Mesenchymal stem cell (in vitro differentiated cells and primary cell): ENCODE measurements at regions not wholly inside any gene's neighbourhood (a gene's known extent, or its start where the extent isn't known, plus 50 kb on each side); places are given as distances from the start of the nearest gene placed in this dataset.

Experiments
- DNase-seq: peaks from one replicate; pipeline ENCODE4 v3.0.0-alpha.2; 2013
- H2AFZ ChIP-seq: one replicate; pipeline ENCODE4 v1.6.1; 2013; ENCODE audit warnings: low read depth, mild to moderate bottlenecking, control low read depth, inconsistent platforms, low read length, moderate library complexity
- H2AK5ac ChIP-seq: 2 replicates; pipeline ENCODE4 v1.6.1; 2013; ENCODE audit warnings: low read length, moderate library complexity, mild to moderate bottlenecking, inconsistent platforms; ENCODE audit not compliant: severe bottlenecking
- H2BK120ac ChIP-seq: one replicate; pipeline ENCODE4 v1.6.1; 2013; ENCODE audit warnings: low read depth, mild to moderate bottlenecking, inconsistent platforms, low read length, moderate library complexity
- H2BK12ac ChIP-seq, 2 experiments: one replicate each; pipeline ENCODE4 v1.6.1; 2013; ENCODE audit warnings: inconsistent platforms in 2 of 2, low read length in 2 of 2, mild to moderate bottlenecking in 2 of 2, moderate library complexity in 2 of 2, control low read depth in 1 of 2
- H2BK15ac ChIP-seq: one replicate; pipeline ENCODE4 v1.6.1; 2013; ENCODE audit warnings: mild to moderate bottlenecking, low read depth, inconsistent platforms; ENCODE audit not compliant: poor library complexity, severe bottlenecking
- H2BK5ac ChIP-seq: 2 replicates; pipeline ENCODE4 v1.6.1; 2013; ENCODE audit warnings: low read depth, mild to moderate bottlenecking, low read length, control low read depth, inconsistent platforms; ENCODE audit not compliant: poor library complexity, severe bottlenecking
- H3K14ac ChIP-seq, 2 experiments: one replicate each; pipeline ENCODE4 v1.6.1; 2013; ENCODE audit warnings: inconsistent platforms in 2 of 2, low read length in 2 of 2, control low read depth in 1 of 2, mild to moderate bottlenecking in 1 of 2, moderate library complexity in 1 of 2
- H3K18ac ChIP-seq, 2 experiments: one replicate each; pipeline ENCODE4 v1.6.1; 2013; ENCODE audit warnings: inconsistent platforms in 2 of 2, low read length in 2 of 2, control low read depth in 1 of 2, low read depth in 1 of 2, mild to moderate bottlenecking in 1 of 2
- H3K23ac ChIP-seq, 2 experiments: one replicate each; pipeline ENCODE4 v1.6.1; 2013; ENCODE audit warnings: inconsistent platforms in 2 of 2, low read length in 2 of 2, mild to moderate bottlenecking in 2 of 2, moderate library complexity in 2 of 2, control low read depth in 1 of 2
- H3K27ac ChIP-seq: 2 replicates; pipeline ENCODE4 v1.5.1; 2013; ENCODE audit warnings: mild to moderate bottlenecking, moderate library complexity, low read length, control low read depth, inconsistent platforms; ENCODE audit not compliant: poor library complexity, severe bottlenecking
- H3K27me3 ChIP-seq, 2 experiments: 2 replicates each; pipeline versions ENCODE4 v1.6.1 to v1.7.0; 2013; ENCODE audit warnings: low read length in 2 of 2, mild to moderate bottlenecking in 2 of 2, moderate library complexity in 2 of 2, control low read depth in 1 of 2, inconsistent platforms in 1 of 2; ENCODE audit not compliant: control insufficient read depth in 1 of 2, insufficient read depth in 1 of 2
- H3K36me3 ChIP-seq, 2 experiments: 2 replicates each; pipeline versions ENCODE4 v1.6.1 to v1.7.0; 2013; ENCODE audit warnings: low read length in 2 of 2, control low read depth in 1 of 2, inconsistent platforms in 1 of 2, low read depth in 1 of 2, mild to moderate bottlenecking in 1 of 2; ENCODE audit not compliant: insufficient read depth in 2 of 2, control insufficient read depth in 1 of 2
- H3K4ac ChIP-seq, 2 experiments: one replicate each; pipeline ENCODE4 v1.6.1; 2013; ENCODE audit warnings: inconsistent platforms in 2 of 2, low read length in 2 of 2, mild to moderate bottlenecking in 2 of 2, moderate library complexity in 2 of 2, control low read depth in 1 of 2, low read depth in 1 of 2
- H3K4me1 ChIP-seq: 2 replicates; pipeline ENCODE4 v1.6.1; 2013; ENCODE audit warnings: low read depth, low read length, control low read depth; ENCODE audit not compliant: control insufficient read depth, insufficient read depth
- H3K4me2 ChIP-seq: 2 replicates; pipeline ENCODE4 v1.6.1; 2013; ENCODE audit warnings: low read length, mild to moderate bottlenecking, inconsistent platforms; ENCODE audit not compliant: poor library complexity, severe bottlenecking
- H3K4me3 ChIP-seq, 2 experiments: 2 replicates each; pipeline versions ENCODE4 v1.5.1 to v1.7.0; 2013; ENCODE audit warnings: low read length in 2 of 2, mild to moderate bottlenecking in 2 of 2, control low read depth in 1 of 2, low read depth in 1 of 2; ENCODE audit not compliant: insufficient read depth in 1 of 2
- H3K79me1 ChIP-seq: replicated peaks from 2 replicates; pipeline ENCODE4 v1.6.1; 2013; ENCODE audit warnings: mild to moderate bottlenecking, control low read depth, low read length, inconsistent platforms; ENCODE audit not compliant: poor library complexity, severe bottlenecking
- H3K9ac ChIP-seq: 2 replicates; pipeline ENCODE4 v1.7.0; 2013; ENCODE audit warnings: mild to moderate bottlenecking, low read length, moderate library complexity
- H3K9me3 ChIP-seq: 2 replicates; pipeline ENCODE4 v1.7.0; 2013; ENCODE audit warnings: mild to moderate bottlenecking, low read length; ENCODE audit not compliant: control insufficient read depth
- H4K8ac ChIP-seq: one replicate; pipeline ENCODE4 v1.6.1; 2013; ENCODE audit warnings: inconsistent platforms, mild to moderate bottlenecking, low read length, moderate library complexity
- H4K91ac ChIP-seq: one replicate; pipeline ENCODE4 v1.6.1; 2013; ENCODE audit warnings: mild to moderate bottlenecking, low read length, inconsistent platforms
- WGBS: methylation state at CpG from one replicate; pipeline ENCODE4 v1.1.7; 2013; ENCODE audit warnings: mixed read lengths; 5-methylcytosine and 5-hydroxymethylcytosine counted together

- Histone ChIP-seq H4K8ac (no peak overlapping the region), H3K9ac (no peak overlapping the region), H2BK12ac (no peak overlapping the region), H3K4me1 (no peaks in the 10 kb centered on the region), H3K14ac (no peak overlapping the region), H3K18ac (no peak overlapping the region), H4K91ac (no peak overlapping the region), H3K79me1 (no peaks in the 10 kb centered on the region), H3K27ac (no peak overlapping the region), H3K4ac (no peak overlapping the region), H2BK120ac (no peak overlapping the region), H2AK5ac (no peak overlapping the region), H3K4me3 (no peak overlapping the region), H2AFZ (no peak overlapping the region), H3K4me2 (no peak overlapping the region), H3K27me3 (no peaks in the 10 kb centered on the region), H3K36me3 (no peaks in the 10 kb centered on the region), H2BK5ac (no peak overlapping the region), H3K23ac (no peak overlapping the region), H2BK15ac (no peak overlapping the region), H3K9me3 (no peaks in the 10 kb centered on the region)
- 72% methylated on average over 2 of the region's 2 CpGs for WGBS
- no peak for DNase-seq
These were observed 1460.3 kb downstream of the SUCLG1 start for GRCh38 chr2:82998781-82999180.

DNA sequence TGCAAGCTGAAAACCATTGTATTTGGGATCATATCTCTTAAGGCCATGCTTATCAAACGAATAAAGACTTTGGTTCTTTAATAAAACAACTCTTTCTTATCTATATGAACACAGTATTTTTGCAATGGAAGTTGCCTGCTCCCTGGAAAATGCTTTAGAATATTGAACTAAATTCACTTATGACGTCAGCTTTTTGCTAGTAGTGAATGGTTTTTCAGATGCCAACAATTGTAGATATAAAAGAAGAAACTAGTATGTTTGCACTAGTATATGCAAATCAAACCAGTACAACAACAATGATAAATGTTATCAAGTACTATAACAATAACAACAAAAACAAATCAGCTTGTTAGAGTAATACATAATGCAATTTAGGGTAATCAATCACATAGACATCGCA lies 1462.9 kb downstream of the SUCLG1 start:
- H3K9me3 ChIP-seq = no peaks in the 10 kb centered on the region
- H2BK12ac ChIP-seq = no peak overlapping the region
- H3K27me3 ChIP-seq = no peaks in the 10 kb centered on the region
- no peaks in the 10 kb centered on the region for H3K36me3 ChIP-seq
- H2AK5ac ChIP-seq = no peak overlapping the region
- H3K23ac ChIP-seq = no peak overlapping the region
- H3K18ac ChIP-seq = no peak overlapping the region
- no peak overlapping the region for H3K9ac ChIP-seq
- no peak overlapping the region for H3K4me3 ChIP-seq
- H4K91ac ChIP-seq = no peak overlapping the region
- H3K79me1 ChIP-seq = no peaks in the 10 kb centered on the region
- no peak overlapping the region for H2BK5ac ChIP-seq
- H3K4ac ChIP-seq = no peak overlapping the region
- H3K27ac ChIP-seq = no peak overlapping the region
- H2BK120ac ChIP-seq = no peak overlapping the region
- no peak overlapping the region for H3K14ac ChIP-seq
- WGBS = 71% methylated on average over 1 of the region's 3 CpGs
- H3K4me2 ChIP-seq = no peak overlapping the region
- no peaks in the 10 kb centered on the region for H3K4me1 ChIP-seq
- H2AFZ ChIP-seq = no peak overlapping the region
- H4K8ac ChIP-seq = no peak overlapping the region
- no peak for DNase-seq
- no peak overlapping the region for H2BK15ac ChIP-seq

DNA sequence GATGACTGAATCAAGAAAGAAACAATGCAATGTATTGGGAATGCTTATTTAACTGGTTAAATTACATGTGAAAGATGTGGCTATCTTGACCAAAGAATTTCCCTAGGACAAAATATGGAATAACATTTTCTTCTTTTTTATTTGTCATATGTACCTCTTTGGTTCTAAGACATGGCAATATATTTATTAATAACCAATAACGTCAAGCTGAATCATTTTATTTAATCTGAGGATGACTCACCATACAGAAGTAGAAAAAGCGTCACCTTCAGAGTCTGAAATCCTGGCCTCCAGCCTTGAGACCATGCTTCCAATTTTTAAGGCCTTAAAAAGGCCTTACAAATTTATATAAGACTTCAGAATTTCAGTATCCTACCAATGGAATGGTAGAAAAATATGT lies 1464.9 kb downstream of the SUCLG1 start:
- Histone ChIP-seq H3K4me2 (no peak overlapping the region), H3K27me3 (no peaks in the 10 kb centered on the region), H3K9me3 (no peaks in the 10 kb centered on the region), H4K8ac (no peak overlapping the region), H3K79me1 (no peaks in the 10 kb centered on the region), H4K91ac (no peak overlapping the region), H3K27ac (no peak overlapping the region), H3K23ac (no peak overlapping the region), H3K14ac (no peak overlapping the region), H3K4me3 (no peak overlapping the region), H3K18ac (no peak overlapping the region), H2AFZ (no peak overlapping the region), H3K9ac (no peak overlapping the region), H2BK12ac (no peak overlapping the region), H3K36me3 (no peaks in the 10 kb centered on the region), H2AK5ac (no peak overlapping the region), H2BK120ac (no peak overlapping the region), H2BK5ac (no peak overlapping the region), H3K4me1 (no peaks in the 10 kb centered on the region), H3K4ac (no peak overlapping the region), H2BK15ac (no peak overlapping the region)
- no peak for DNase-seq
- WGBS = 77% methylated on average over 2 of the region's 2 CpGs

- H4K8ac ChIP-seq = no peak overlapping the region
- H3K4me2 ChIP-seq = no peak overlapping the region
- no peak for DNase-seq
- no peak overlapping the region for H3K4ac ChIP-seq
- no peak overlapping the region for H3K14ac ChIP-seq
- H3K9ac ChIP-seq = no peak overlapping the region
- no peak overlapping the region for H2BK120ac ChIP-seq
- no peak overlapping the region for H3K27ac ChIP-seq
- H2BK12ac ChIP-seq = no peak overlapping the region
- WGBS = no CpG with 5 or more reads among the region's 2 CpGs
- no peak overlapping the region for H3K4me3 ChIP-seq
- no peak overlapping the region for H2BK15ac ChIP-seq
- no peak overlapping the region for H3K18ac ChIP-seq
- H3K79me1 ChIP-seq = no peaks in the 10 kb centered on the region
- no peaks in the 10 kb centered on the region for H3K27me3 ChIP-seq
- H2AK5ac ChIP-seq = no peak overlapping the region
- H3K4me1 ChIP-seq = no peaks in the 10 kb centered on the region
- H4K91ac ChIP-seq = no peak overlapping the region
- no peak overlapping the region for H3K23ac ChIP-seq
- H3K36me3 ChIP-seq = no peaks in the 10 kb centered on the region
- H3K9me3 ChIP-seq = no peaks in the 10 kb centered on the region
- H2AFZ ChIP-seq = no peak overlapping the region
- no peak overlapping the region for H2BK5ac ChIP-seq
These were observed 1465.5 kb downstream of the SUCLG1 start for GRCh38 chr2:82993609-82994008.
